ENCODE measurements at regions not wholly inside any gene's neighbourhood (a gene's known extent, or its start where the extent isn't known, plus 50 kb on each side); places are given as distances from the start of the nearest gene placed in this dataset.

- no peaks in the 10 kb centered on the region for H3K79me2 ChIP-seq (ENCODE audit: insufficient read depth, low read length)
- TF ChIP-seq CTCF (IDR thresholded peaks at IDR 0.05) = no peak
- Mint-ChIP-seq H3K27ac (no peak overlapping the region), H3K4me3 (no peak overlapping the region), H3K9me3 (peaks cover 0 to 3% (median 2%) of the 10 kb centered on the region in 7 donors), H3K4me1 (no peaks in the 10 kb centered on the region), H3K27me3 (ENCODE audit: low read depth in 3 of 3) (no peaks in the 10 kb centered on the region), H3K36me3 (no peaks in the 10 kb centered on the region)
- intact Hi-C loops (cut with micrococcal nuclease) = no loop called here
- no peaks in the 10 kb centered on the region for H3K27me3 ChIP-seq (ENCODE audit: control insufficient read depth in 2 of 2, insufficient read depth in 2 of 2, low read length in 2 of 2)
- no peak for DNase-seq
- no peaks in the 10 kb centered on the region for H3K9me3 ChIP-seq (replicated peaks in 1 of 2; ENCODE audit: control insufficient read depth in 1 of 2, insufficient read depth in 1 of 2, low read length in 2 of 2)
- H4K20me1 ChIP-seq (ENCODE audit: insufficient read depth, low read length) = no peaks in the 10 kb centered on the region
- no peak overlapping the region for H3K9ac ChIP-seq (ENCODE audit: insufficient read depth, low read length, poor library complexity, severe bottlenecking)
- H3K4me2 ChIP-seq (replicated peaks; ENCODE audit: extremely low read depth, low read length, poor library complexity, severe bottlenecking) = no peak overlapping the region
- no peak overlapping the region for H3K4me3 ChIP-seq (replicated peaks in 1 of 3; ENCODE audit: low read depth in 2 of 3, low read length in 3 of 3)
- no peak overlapping the region for H2AFZ ChIP-seq (ENCODE audit: insufficient read depth, low read depth, low read length, poor library complexity, severe bottlenecking)
- no peaks in the 10 kb centered on the region for H3K36me3 ChIP-seq (replicated peaks in 1 of 2; ENCODE audit: control insufficient read depth in 1 of 2, insufficient read depth in 2 of 2, low read length in 2 of 2)
- WGBS (ENCODE audit: insufficient coverage) = no CpG with 5 or more reads among the region's 6 CpGs
- H3K4me1 ChIP-seq (ENCODE audit: control insufficient read depth in 1 of 2, insufficient read depth in 2 of 2, low read length in 2 of 2) = no peaks in the 10 kb centered on the region
- H3K27ac ChIP-seq (ENCODE audit: low read depth in 1 of 2, low read length in 2 of 2) = no peak overlapping the region
Measured at GRCh38 chr18:56176751-56177150, 461.6 kb downstream of the TXNL1 start.

DNA sequence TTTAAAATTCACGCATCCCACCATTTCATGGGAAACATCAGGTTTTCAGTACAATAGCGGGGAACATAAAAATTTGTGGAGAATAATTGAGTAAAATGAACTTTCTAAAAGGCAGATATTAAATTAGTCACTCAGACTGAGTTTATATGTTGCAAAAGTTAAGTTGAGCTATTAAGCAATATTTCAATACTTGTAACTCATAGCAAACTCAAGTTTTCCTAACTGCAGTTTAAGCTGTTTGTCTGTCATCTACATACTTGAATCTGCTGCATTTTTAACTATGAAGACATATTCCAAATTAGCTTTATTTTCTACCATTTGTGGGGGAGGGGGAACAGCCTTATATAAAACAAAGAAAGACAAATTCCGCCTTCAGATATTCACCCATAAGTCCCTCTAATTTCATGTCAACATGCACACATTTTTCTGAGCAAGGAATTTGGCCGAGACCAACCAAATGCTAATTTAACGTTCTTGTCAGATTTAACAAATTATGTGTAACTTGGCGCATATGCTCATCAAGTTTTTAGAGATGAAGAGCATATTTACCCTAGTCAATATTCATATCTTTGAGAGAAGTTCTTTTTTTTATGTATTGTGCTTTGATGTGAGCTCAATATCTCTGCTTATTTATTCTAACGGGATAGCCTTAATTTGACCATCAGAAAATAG, 462.9 kb downstream of the TXNL1 start:
- Histone ChIP-seq H3K9ac (ENCODE audit: insufficient read depth, low read length, poor library complexity, severe bottlenecking) (no peak overlapping the region), H2AFZ (ENCODE audit: insufficient read depth, low read depth, low read length, poor library complexity, severe bottlenecking) (no peak overlapping the region), H3K4me2 (replicated peaks; ENCODE audit: extremely low read depth, low read length, poor library complexity, severe bottlenecking) (no peak overlapping the region), H3K36me3 (replicated peaks in 1 of 2; ENCODE audit: control insufficient read depth in 1 of 2, insufficient read depth in 2 of 2, low read length in 2 of 2) (no peaks in the 10 kb centered on the region), H3K79me2 (ENCODE audit: insufficient read depth, low read length) (no peaks in the 10 kb centered on the region), H3K4me3 (replicated peaks in 1 of 3; ENCODE audit: low read depth in 2 of 3, low read length in 3 of 3) (no peak overlapping the region), H3K9me3 (replicated peaks in 1 of 2; ENCODE audit: control insufficient read depth in 1 of 2, insufficient read depth in 1 of 2, low read length in 2 of 2) (peaks cover 0 to 3% of the 10 kb centered on the region in 2 donors), H3K27ac (ENCODE audit: low read depth in 1 of 2, low read length in 2 of 2) (no peak overlapping the region), H3K4me1 (ENCODE audit: control insufficient read depth in 1 of 2, insufficient read depth in 2 of 2, low read length in 2 of 2) (no peaks in the 10 kb centered on the region), H4K20me1 (ENCODE audit: insufficient read depth, low read length) (no peaks in the 10 kb centered on the region), H3K27me3 (ENCODE audit: control insufficient read depth in 2 of 2, insufficient read depth in 2 of 2, low read length in 2 of 2) (no peaks in the 10 kb centered on the region)
- no peaks in the 10 kb centered on the region for H3K36me3 Mint-ChIP-seq
- no CpG with 5 or more reads among the region's 7 CpGs for WGBS (ENCODE audit: insufficient coverage)
- no peak overlapping the region for H3K4me3 Mint-ChIP-seq
- DNase-seq = no peak
- H3K9me3 Mint-ChIP-seq = peaks cover 0 to 5% (median 0%) of the 10 kb centered on the region in 7 donors
- intact Hi-C loops (cut with micrococcal nuclease) = no loop called here
- no peaks in the 10 kb centered on the region for H3K27me3 Mint-ChIP-seq (ENCODE audit: low read depth in 3 of 3)
- no peaks in the 10 kb centered on the region for H3K4me1 Mint-ChIP-seq
- TF ChIP-seq CTCF (IDR thresholded peaks at IDR 0.05) = no peak
- no peak overlapping the region for H3K27ac Mint-ChIP-seq
